HG03139 (cell line): ENCODE measurements at regions not wholly inside any gene's neighbourhood (a gene's known extent, or its start where the extent isn't known, plus 50 kb on each side); places are given as distances from the start of the nearest gene placed in this dataset.
"Not testable (repeated sequence)": the region's sequence is repeated elsewhere in the genome, so short reads cannot be mapped to it uniquely, and the experiment has no call there.

ENCODE experiments used
- ATAC-seq: cut with Tn5 transposase; IDR thresholded peaks from one replicate; pipeline ENCODE4 v1.9.1; 2021; ENCODE audit not compliant: unreplicated experiment

GRCh38 chr4:34419871-34420270 lies 1824.4 kb downstream of the ARAP2 start:
- ATAC-seq = no peak

- ATAC-seq = no peak
Measured at GRCh38 chr4:34422472-34423175, 1821.7 kb downstream of the ARAP2 start.

- no peak for ATAC-seq
Measured at GRCh38 chr4:34432706-34433105, 1811.6 kb downstream of the ARAP2 start.

- ATAC-seq = not testable (repeated sequence)
Measured at GRCh38 chr4:34434377-34434776, 1809.9 kb downstream of the ARAP2 start.

GRCh38 chr4:34464196-34464595 lies 1780.1 kb downstream of the ARAP2 start:
- no peak for ATAC-seq

GRCh38 chr4:34466411-34466810 lies 1777.9 kb downstream of the ARAP2 start:
- no peak for ATAC-seq

GRCh38 chr4:34469516-34469915 lies 1774.8 kb downstream of the ARAP2 start:
- no peak for ATAC-seq

GRCh38 chr4:34485252-34485651 lies 1759.1 kb downstream of the ARAP2 start:
- ATAC-seq = no peak

- ATAC-seq = no peak
Measured at GRCh38 chr4:34486461-34487363, 1757.6 kb downstream of the ARAP2 start.

- ATAC-seq = no peak
Measured at GRCh38 chr4:34492414-34492813, 1751.9 kb downstream of the ARAP2 start.

GRCh38 chr4:34502086-34502485 lies 1742.2 kb downstream of the ARAP2 start:
- no peak for ATAC-seq

GRCh38 chr4:34504731-34505130 lies 1739.6 kb downstream of the ARAP2 start:
- ATAC-seq = not testable (repeated sequence)

GRCh38 chr4:34506511-34507092 lies 1737.7 kb downstream of the ARAP2 start:
- not testable (repeated sequence) for ATAC-seq

GRCh38 chr4:34512616-34513015 lies 1731.7 kb downstream of the ARAP2 start:
- no peak for ATAC-seq

- ATAC-seq = no peak
Measured at GRCh38 chr4:34516524-34516923, 1727.8 kb downstream of the ARAP2 start.

- ATAC-seq = no peak
Measured at GRCh38 chr4:34534916-34535315, 1709.4 kb downstream of the ARAP2 start.

GRCh38 chr4:34566091-34566490 lies 1678.2 kb downstream of the ARAP2 start:
- no peak for ATAC-seq

GRCh38 chr4:34572026-34572425 lies 1672.3 kb downstream of the ARAP2 start:
- ATAC-seq = no peak

GRCh38 chr4:34615315-34615714 lies 1629.0 kb downstream of the ARAP2 start:
- ATAC-seq = no peak

- ATAC-seq = no peak
Measured at GRCh38 chr4:34619531-34620162, 1624.7 kb downstream of the ARAP2 start.

GRCh38 chr4:34628471-34628870 lies 1615.8 kb downstream of the ARAP2 start:
- no peak for ATAC-seq
